Transverse colon (tissue), 3 donors: ENCODE measurements at regions not wholly inside any gene's neighbourhood (a gene's known extent, or its start where the extent isn't known, plus 50 kb on each side); places are given as distances from the start of the nearest gene placed in this dataset.

Source experiments
- CTCF ChIP-seq, 5 experiments: fragments of 200-600 bp in 3 of 5; fragments of 450-650 bp in 2 of 5; sonication (generic) in 3 of 5; IDR thresholded peaks; 1 replicate in 2 of 5; 2 replicates in 3 of 5; pipeline ENCODE4 v1.5.1; 2016 to 2017; ENCODE audit warnings: antibody characterized with exemption in 5 of 5, inconsistent platforms in 3 of 5, mild to moderate bottlenecking in 2 of 5, moderate library complexity in 1 of 5
- POLR2A ChIP-seq: fragments of 450-650 bp; IDR thresholded peaks from one replicate; pipeline ENCODE4 v1.6.1; 2016; ENCODE audit warnings: antibody characterized with exemption, mild to moderate bottlenecking, moderate library complexity

DNA sequence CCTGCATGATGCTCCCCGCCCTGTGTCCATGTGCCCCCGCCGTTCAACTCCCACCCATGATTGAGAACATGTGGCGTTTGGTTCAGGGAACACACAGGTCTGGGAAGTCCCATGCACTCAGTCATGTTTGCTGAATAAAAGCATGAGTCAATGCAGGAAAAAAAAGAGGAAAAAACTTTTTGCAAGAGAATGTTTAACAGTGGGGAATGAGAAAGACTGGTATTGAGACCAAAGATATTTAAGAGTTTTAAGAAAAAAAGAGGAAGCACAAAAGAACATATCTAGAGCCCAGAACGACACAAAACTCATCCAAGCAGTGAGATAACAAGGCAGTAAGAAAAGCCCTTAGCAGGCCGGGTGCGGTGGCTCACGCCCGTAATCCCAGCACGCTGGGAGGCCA lies 279.2 kb upstream of the THSD7B start:
- TF ChIP-seq POLR2A: no peak
- no peak for TF ChIP-seq CTCF (IDR thresholded peaks at IDR 0.05)
